Natural killer cell treated with Interleukin-12 subunit alpha and Interleukin-12 subunit beta and Interleukin-15 and Interleukin-18, amount 100 ng/mL, for 72 hours (primary cell): ENCODE measurements at regions not wholly inside any gene's neighbourhood (a gene's known extent, or its start where the extent isn't known, plus 50 kb on each side); places are given as distances from the start of the nearest gene placed in this dataset.

Experiments used
- ATAC-seq, 2 donors: fragments of 150-1000 bp; cut with Tn5 transposase in 1 of 2; sonication (Bioruptor Pico), chemical (Tn5 transposase) in 1 of 2; 2 replicates each; pipeline ENCODE4 v1.10.0; 2021
- DNase-seq: peaks from one replicate; pipeline ENCODE4 v3.0.0; 2022; ENCODE audit warnings: low spot score
- H3K27ac Mint-ChIP-seq, 2 donors: 1 replicate in 1 of 2; 2 replicates in 1 of 2; pipeline ENCODE4 v1.8.0; 2022; ENCODE audit warnings: mixed read lengths in 2 of 2, mild to moderate bottlenecking in 1 of 2, moderate library complexity in 1 of 2
- H3K27me3 Mint-ChIP-seq, 2 donors: 1 replicate in 1 of 2; 2 replicates in 1 of 2; pipeline ENCODE4 v1.8.0; 2022; ENCODE audit warnings: mixed read lengths in 2 of 2
- H3K36me3 Mint-ChIP-seq: one replicate; pipeline ENCODE4 v1.8.0; 2022; ENCODE audit warnings: mixed read lengths
- H3K4me1 Mint-ChIP-seq, 2 donors: 1 replicate in 1 of 2; 2 replicates in 1 of 2; pipeline ENCODE4 v1.8.0; 2022; ENCODE audit warnings: low read depth in 2 of 2, mixed read lengths in 2 of 2, mild to moderate bottlenecking in 1 of 2
- H3K4me3 Mint-ChIP-seq: one replicate; pipeline ENCODE4 v1.8.0; 2022; ENCODE audit warnings: mixed read lengths
- H3K9me3 Mint-ChIP-seq: 2 replicates; pipeline ENCODE4 v1.8.0; 2022; ENCODE audit warnings: mixed read lengths

- H3K27ac Mint-ChIP-seq, result peak overlapping the region; percentile 1 to 57
- H3K4me1 Mint-ChIP-seq, result peaks cover 26 to 29% of the 10 kb centered on the region in 2 donors
- ATAC-seq, result no peak
- peaks cover 5% of the 10 kb centered on the region for H3K9me3 Mint-ChIP-seq
- no peaks in the 10 kb centered on the region for H3K36me3 Mint-ChIP-seq
- H3K4me3 Mint-ChIP-seq, result no peak overlapping the region
- DNase-seq, result no peak
- peaks cover 33 to 41% of the 10 kb centered on the region in 2 donors for H3K27me3 Mint-ChIP-seq
Measured at GRCh38 chr9:38342532-38342931, 50.0 kb upstream of the ALDH1B1 start.

GRCh38 chr9:38342096-38342495 is 50.4 kb upstream of the ALDH1B1 start:
- Mint-ChIP-seq H3K4me3 (no peak overlapping the region), H3K36me3 (no peaks in the 10 kb centered on the region), H3K9me3 (peaks cover 5% of the 10 kb centered on the region), H3K27ac (peak overlapping the region; percentile 1 to 57), H3K27me3 (peaks cover 32 to 44% of the 10 kb centered on the region in 2 donors), H3K4me1 (peaks cover 28 to 30% of the 10 kb centered on the region in 2 donors)
- no peak for ATAC-seq
- no peak for DNase-seq

GRCh38 chr9:38339496-38339895 is 53.0 kb upstream of the ALDH1B1 start:
- peak overlapping the region; percentile 62 for H3K4me3 Mint-ChIP-seq
- ATAC-seq, result peak in 1 of 2 donors; percentile 8
- peak overlapping the region; percentile 57 to 81 for H3K27ac Mint-ChIP-seq
- no peaks in the 10 kb centered on the region for H3K36me3 Mint-ChIP-seq
- peaks cover 5% of the 10 kb centered on the region for H3K9me3 Mint-ChIP-seq
- H3K4me1 Mint-ChIP-seq, result peaks cover 30 to 31% of the 10 kb centered on the region in 2 donors
- H3K27me3 Mint-ChIP-seq, result peaks cover 30 to 47% of the 10 kb centered on the region in 2 donors
- no peak for DNase-seq

DNA sequence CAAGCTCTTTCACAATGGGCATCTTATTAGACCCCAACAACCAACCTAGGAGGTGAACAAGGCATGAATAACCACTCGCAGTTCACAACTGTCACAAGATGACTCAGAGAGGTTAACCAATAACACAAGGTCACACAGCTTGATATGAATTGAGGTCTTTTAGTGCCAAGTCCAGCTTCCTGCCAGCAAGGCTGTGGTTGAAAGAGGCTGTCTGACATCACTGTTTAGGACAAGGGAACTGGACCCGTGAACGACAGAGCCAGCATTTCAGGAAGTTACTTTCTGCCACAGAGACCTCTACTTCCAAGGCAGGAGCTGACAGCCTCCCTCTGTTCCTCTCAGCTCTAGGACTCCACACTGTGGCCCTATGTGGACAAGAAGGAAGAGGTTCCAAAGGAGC is 53.4 kb upstream of the ALDH1B1 start:
- H3K4me1 Mint-ChIP-seq, result peaks cover 30 to 31% of the 10 kb centered on the region in 2 donors
- H3K4me3 Mint-ChIP-seq, result peak overlapping the region; percentile 62
- H3K36me3 Mint-ChIP-seq, result no peaks in the 10 kb centered on the region
- ATAC-seq, result peak; percentile 95
- H3K27me3 Mint-ChIP-seq, result peaks cover 30 to 47% of the 10 kb centered on the region in 2 donors
- H3K27ac Mint-ChIP-seq, result peak overlapping the region; percentile 57 to 81
- H3K9me3 Mint-ChIP-seq, result peaks cover 5% of the 10 kb centered on the region
- peak; percentile 69 for DNase-seq

- peak overlapping the region; percentile 62 for H3K4me3 Mint-ChIP-seq
- H3K4me1 Mint-ChIP-seq, result peaks cover 30 to 31% of the 10 kb centered on the region in 2 donors
- peaks cover 32 to 47% of the 10 kb centered on the region in 2 donors for H3K27me3 Mint-ChIP-seq
- no peak for DNase-seq
- H3K36me3 Mint-ChIP-seq, result no peaks in the 10 kb centered on the region
- peak overlapping the region; percentile 57 to 61 for H3K27ac Mint-ChIP-seq
- ATAC-seq, result no peak
- H3K9me3 Mint-ChIP-seq, result peaks cover 5% of the 10 kb centered on the region
Measured at GRCh38 chr9:38338342-38339018, 54.0 kb upstream of the ALDH1B1 start.

DNA sequence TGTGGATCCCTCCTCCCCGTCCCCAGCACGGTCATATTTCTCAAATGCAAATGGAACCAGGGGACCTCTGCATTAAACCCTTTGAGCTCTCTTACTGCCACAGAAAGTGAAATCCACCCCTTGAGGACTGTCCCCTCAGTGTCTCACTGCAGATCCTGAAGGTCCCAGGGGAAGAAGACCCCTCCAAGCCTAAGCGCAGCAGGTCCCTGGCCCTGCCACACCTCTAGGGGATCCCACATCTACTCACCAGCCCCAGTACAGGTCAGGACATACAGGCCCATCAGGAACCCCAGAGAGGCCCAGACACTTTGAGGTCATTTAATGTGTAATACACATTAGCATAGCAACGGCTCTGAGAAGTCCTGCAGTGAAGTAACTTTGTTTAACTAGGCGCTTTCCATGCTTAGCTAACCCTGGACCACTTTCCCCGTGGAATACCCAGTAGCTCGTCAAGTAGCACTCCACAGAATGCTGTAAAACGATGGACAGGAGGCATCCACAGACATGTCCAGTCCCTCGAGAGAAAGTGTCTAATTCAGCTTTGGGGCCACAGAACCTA is 54.7 kb upstream of the ALDH1B1 start:
- H3K4me1 Mint-ChIP-seq, result peaks cover 29 to 31% of the 10 kb centered on the region in 2 donors
- H3K27ac Mint-ChIP-seq, result no peak overlapping the region
- ATAC-seq (no peak), DNase-seq (no peak)
- peaks cover 32 to 46% of the 10 kb centered on the region in 2 donors for H3K27me3 Mint-ChIP-seq
- H3K36me3 Mint-ChIP-seq, result no peaks in the 10 kb centered on the region
- H3K9me3 Mint-ChIP-seq, result peaks cover 5% of the 10 kb centered on the region
- H3K4me3 Mint-ChIP-seq, result no peak overlapping the region

DNA sequence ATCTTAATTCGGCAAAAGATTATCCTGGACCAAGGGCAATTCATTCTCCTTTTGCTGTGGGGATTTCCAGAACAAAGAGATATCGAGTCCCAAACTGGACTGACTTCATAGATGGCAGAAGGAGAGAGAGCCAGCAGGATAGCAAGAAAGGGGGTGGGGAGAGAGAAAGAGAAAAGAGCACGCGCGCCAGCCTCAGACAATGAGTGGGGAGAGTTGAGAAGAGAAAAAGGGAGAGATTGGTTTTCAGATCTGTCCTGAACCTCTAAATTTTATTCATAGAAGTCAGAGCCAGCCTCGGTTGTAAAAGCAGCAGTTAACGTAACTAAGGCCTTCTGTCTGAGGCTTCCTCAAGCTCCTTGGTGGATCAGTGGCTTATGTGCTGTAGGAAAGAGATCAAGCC is 55.3 kb upstream of the ALDH1B1 start:
- Mint-ChIP-seq H3K4me1 (peaks cover 23 to 25% of the 10 kb centered on the region in 2 donors), H3K27ac (no peak overlapping the region), H3K36me3 (no peaks in the 10 kb centered on the region), H3K9me3 (no peaks in the 10 kb centered on the region), H3K27me3 (peaks cover 29 to 40% of the 10 kb centered on the region in 2 donors), H3K4me3 (no peak overlapping the region)
- no peak for ATAC-seq
- no peak for DNase-seq

GRCh38 chr9:38336341-38336740 is 56.2 kb upstream of the ALDH1B1 start:
- peaks cover 25 to 35% of the 10 kb centered on the region in 2 donors for H3K27me3 Mint-ChIP-seq
- no peak overlapping the region for H3K4me3 Mint-ChIP-seq
- no peaks in the 10 kb centered on the region for H3K9me3 Mint-ChIP-seq

GRCh38 chr9:38335686-38336085 is 56.8 kb upstream of the ALDH1B1 start:
- H3K9me3 Mint-ChIP-seq, result no peaks in the 10 kb centered on the region
- no peak overlapping the region for H3K4me3 Mint-ChIP-seq
- peaks cover 20 to 22% of the 10 kb centered on the region in 2 donors for H3K4me1 Mint-ChIP-seq
- H3K36me3 Mint-ChIP-seq, result no peaks in the 10 kb centered on the region
- DNase-seq (no peak), ATAC-seq (no peak)
- H3K27me3 Mint-ChIP-seq, result peaks cover 23 to 34% of the 10 kb centered on the region in 2 donors
- no peak overlapping the region for H3K27ac Mint-ChIP-seq

More at GRCh38 chr9:38336341-38336740, 56.2 kb upstream of the ALDH1B1 start:
- Mint-ChIP-seq H3K36me3 (no peaks in the 10 kb centered on the region), H3K4me1 (peaks cover 20 to 25% of the 10 kb centered on the region in 2 donors), H3K27ac (no peak overlapping the region)
- ATAC-seq, result no peak
- no peak for DNase-seq

GRCh38 chr9:38334234-38334633 is 58.3 kb upstream of the ALDH1B1 start:
- DNase-seq (no peak), ATAC-seq (no peak)
- Mint-ChIP-seq H3K36me3 (no peaks in the 10 kb centered on the region), H3K9me3 (no peaks in the 10 kb centered on the region), H3K27me3 (peaks cover 20 to 31% of the 10 kb centered on the region in 2 donors), H3K27ac (no peak overlapping the region), H3K4me1 (peaks cover 12 to 15% of the 10 kb centered on the region in 2 donors), H3K4me3 (no peak overlapping the region)

DNA sequence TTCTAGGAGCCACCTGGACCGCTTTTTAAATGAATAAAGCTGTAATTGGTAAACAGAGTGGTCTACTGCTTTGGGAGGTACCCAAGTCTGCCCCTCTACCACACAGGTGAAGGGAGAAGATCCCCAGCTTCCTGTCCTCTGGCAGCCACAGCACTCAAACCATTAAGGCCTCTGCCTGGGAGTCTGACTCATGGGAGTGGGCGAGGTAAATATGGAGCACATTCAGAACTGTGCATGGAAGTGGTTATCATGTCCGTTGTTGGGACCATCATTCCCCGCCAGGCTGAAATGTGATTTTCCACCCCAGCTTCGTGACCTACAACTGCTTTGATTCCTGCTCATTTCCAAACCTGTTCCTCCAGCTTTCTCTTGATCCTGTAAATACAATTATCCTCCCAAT is 59.5 kb upstream of the ALDH1B1 start:
- no peaks in the 10 kb centered on the region for H3K36me3 Mint-ChIP-seq
- DNase-seq (no peak), ATAC-seq (no peak)
- no peaks in the 10 kb centered on the region for H3K9me3 Mint-ChIP-seq
- peaks cover 24 to 26% of the 10 kb centered on the region in 2 donors for H3K27me3 Mint-ChIP-seq
- no peak overlapping the region for H3K4me3 Mint-ChIP-seq
- peaks cover 2 to 5% of the 10 kb centered on the region in 2 donors for H3K4me1 Mint-ChIP-seq
- H3K27ac Mint-ChIP-seq, result no peak overlapping the region

DNA sequence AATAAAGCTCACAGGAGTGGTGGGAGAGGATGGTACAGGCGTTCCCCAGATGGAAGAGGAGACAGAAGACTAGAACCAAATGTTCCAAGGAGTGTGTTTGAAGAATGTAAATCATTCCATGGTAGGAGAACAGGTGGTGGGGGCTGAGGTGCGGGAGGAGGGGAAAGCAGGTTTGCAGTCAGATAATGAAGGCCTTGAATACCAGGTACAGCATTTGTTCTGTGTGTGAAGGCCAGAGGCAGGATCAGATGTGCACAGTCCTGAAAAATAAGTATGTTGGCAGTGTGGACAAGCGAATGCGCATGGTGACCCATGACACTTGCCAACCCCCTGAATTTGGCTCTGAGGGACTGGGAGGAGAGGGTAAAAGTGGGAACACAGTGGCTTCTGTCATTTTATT is 59.9 kb upstream of the ALDH1B1 start:
- peaks cover 24 to 29% of the 10 kb centered on the region in 2 donors for H3K27me3 Mint-ChIP-seq

GRCh38 chr9:38331141-38331540 is 61.4 kb upstream of the ALDH1B1 start:
- peaks cover 23 to 27% of the 10 kb centered on the region in 2 donors for H3K27me3 Mint-ChIP-seq
- no peaks in the 10 kb centered on the region for H3K9me3 Mint-ChIP-seq
- H3K4me3 Mint-ChIP-seq, result no peak overlapping the region
- ATAC-seq, result no peak
- H3K27ac Mint-ChIP-seq, result no peak overlapping the region
- no peaks in the 10 kb centered on the region for H3K36me3 Mint-ChIP-seq
- DNase-seq, result no peak
- no peaks in the 10 kb centered on the region for H3K4me1 Mint-ChIP-seq

More for the DNA sequence above, 59.9 kb upstream of the ALDH1B1 start:
- no peak overlapping the region for H3K4me3 Mint-ChIP-seq
- ATAC-seq, result no peak
- no peak overlapping the region for H3K27ac Mint-ChIP-seq
- no peaks in the 10 kb centered on the region for H3K36me3 Mint-ChIP-seq
- H3K9me3 Mint-ChIP-seq, result no peaks in the 10 kb centered on the region
- H3K4me1 Mint-ChIP-seq, result peaks cover 2 to 5% of the 10 kb centered on the region in 2 donors
- DNase-seq, result no peak

DNA sequence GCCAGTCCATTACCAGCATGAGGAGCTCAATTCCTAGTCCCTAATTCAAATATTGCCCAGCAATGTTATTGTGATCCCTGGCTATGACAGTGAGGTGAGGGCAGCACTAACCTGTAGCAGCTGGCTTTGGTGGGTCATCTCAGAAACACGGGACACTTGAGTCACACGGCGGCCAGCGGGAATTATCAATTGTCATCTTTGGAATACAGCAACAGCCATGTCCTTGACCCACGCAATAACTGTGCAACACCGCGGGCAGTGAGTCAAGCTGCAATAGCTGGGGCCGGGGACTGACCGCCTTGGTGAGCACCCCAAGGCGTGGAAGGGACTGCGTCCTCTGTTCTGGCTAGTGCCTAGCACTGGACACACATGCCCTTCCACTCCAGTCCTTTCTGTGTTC is 62.5 kb upstream of the ALDH1B1 start:
- ATAC-seq, result no peak
- Mint-ChIP-seq H3K4me1 (no peaks in the 10 kb centered on the region), H3K9me3 (no peaks in the 10 kb centered on the region), H3K27ac (no peak overlapping the region), H3K27me3 (peaks cover 13 to 25% of the 10 kb centered on the region in 2 donors), H3K4me3 (no peak overlapping the region), H3K36me3 (no peaks in the 10 kb centered on the region)
- DNase-seq, result no peak
